GM10266 (cell line): ENCODE measurements at regions not wholly inside any gene's neighbourhood (a gene's known extent, or its start where the extent isn't known, plus 50 kb on each side); places are given as distances from the start of the nearest gene placed in this dataset.

Experiments used
- DNase-seq: peaks from one replicate; pipeline ENCODE4 v3.0.0; 2012; ENCODE audit errors: extremely low spot score
- CTCF ChIP-seq: IDR thresholded peaks from 2 replicates; pipeline ENCODE4 v1.5.1; 2012; ENCODE audit warnings: mild to moderate bottlenecking, low read depth; ENCODE audit not compliant: control insufficient read depth, insufficient read depth; ENCODE audit errors: missing control alignments

GRCh38 chr10:25786899-25787298, 147.1 kb upstream of the MYO3A start:
- DNase-seq, result no peak
- no peak for TF ChIP-seq CTCF

DNA sequence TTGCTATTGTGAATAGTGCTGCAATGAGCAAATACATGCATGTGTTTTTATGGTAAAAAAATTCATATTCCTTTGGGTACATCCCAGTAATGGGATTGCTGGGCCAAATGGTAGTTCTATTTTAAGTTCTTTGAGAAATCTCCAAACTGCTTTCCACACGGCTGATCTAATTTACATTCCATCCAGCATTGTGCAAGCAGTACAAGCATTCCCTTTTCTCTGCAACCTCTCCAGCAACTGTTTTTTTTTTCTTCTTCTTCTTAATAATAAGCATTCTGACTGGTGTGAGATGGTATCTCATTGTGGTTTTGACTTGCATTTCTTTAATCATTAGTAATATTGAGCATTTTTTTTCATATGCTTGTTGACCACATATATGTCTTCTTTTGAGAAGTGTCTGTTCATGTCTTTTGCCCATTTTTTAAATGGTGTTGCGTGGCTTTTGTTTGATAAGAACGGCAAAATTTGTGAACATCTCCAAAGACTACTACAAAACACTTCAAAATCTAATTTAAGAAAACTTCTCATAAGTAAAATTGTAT, 136.1 kb upstream of the MYO3A start:
- TF ChIP-seq CTCF, result no peak
- DNase-seq, result no peak

- no peak for TF ChIP-seq CTCF
- DNase-seq, result no peak
These were observed 129.5 kb upstream of the MYO3A start for GRCh38 chr10:25804505-25804904.

DNA sequence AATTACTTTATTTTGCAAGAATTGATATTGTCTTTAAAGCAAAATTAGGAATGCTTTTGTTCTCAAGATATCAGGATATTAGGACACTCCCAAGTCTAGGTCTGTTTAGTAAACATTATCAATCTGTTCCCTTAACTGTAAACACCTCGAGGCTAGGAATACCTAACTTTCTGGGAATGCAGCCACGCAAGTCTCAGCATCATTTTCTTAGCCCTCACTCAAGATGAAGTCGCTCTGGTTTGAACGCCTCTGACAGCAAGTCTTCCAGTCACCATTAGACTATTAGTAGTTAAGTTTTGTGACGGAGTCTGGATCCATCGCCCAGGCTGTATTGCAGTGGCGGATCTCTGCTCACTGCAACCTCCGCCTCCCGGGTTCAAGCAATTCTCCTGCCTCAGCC, 128.0 kb upstream of the MYO3A start:
- no peak for DNase-seq
- no peak for TF ChIP-seq CTCF

- no peak for DNase-seq
- TF ChIP-seq CTCF, result no peak
These were observed 125.7 kb upstream of the MYO3A start for GRCh38 chr10:25808372-25808771.

DNA sequence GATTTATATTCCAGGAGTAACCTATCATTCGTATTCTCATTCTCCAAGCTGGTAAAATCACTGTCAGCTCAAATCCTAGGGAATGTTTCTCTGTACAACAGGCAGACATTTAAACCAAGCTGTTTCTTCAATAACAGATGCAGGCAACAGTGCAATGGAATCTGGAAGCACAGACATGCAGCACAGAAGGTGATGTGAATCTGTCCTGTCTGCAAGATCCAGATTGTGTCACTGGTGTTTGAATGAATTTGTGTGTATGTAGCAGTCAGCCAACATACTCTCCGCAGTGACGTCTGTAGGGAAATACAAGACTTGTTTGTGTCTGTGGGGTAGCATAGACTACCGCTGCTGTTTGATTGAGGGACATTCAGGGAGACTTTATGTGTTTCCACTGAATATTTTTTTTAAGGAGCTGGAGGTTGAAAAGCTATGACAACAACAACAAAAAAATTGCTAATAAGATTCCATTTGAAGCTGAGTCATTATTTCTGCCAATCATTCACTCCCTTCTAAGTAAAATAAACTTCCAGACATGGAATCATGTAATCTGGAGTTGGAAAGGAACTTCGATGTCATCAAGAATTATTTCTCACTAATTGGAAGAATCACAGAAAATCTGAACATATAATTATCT, 122.9 kb upstream of the MYO3A start:
- no peak for DNase-seq

More for the DNA sequence above, 122.9 kb upstream of the MYO3A start:
- TF ChIP-seq CTCF, result no peak
